Thoracic aorta (tissue), 2 donors: ENCODE measurements at regions not wholly inside any gene's neighbourhood (a gene's known extent, or its start where the extent isn't known, plus 50 kb on each side); places are given as distances from the start of the nearest gene placed in this dataset.

Source experiments
- ATAC-seq: fragments of 150-250 bp; one replicate; pipeline ENCODE4 v1.8.0; 2017; ENCODE audit warnings: low read depth; ENCODE audit not compliant: insufficient number of reproducible peaks, low FRiP score
- DNase-seq: peaks from one replicate; pipeline ENCODE4 v3.0.0-alpha.2; 2020; ENCODE audit warnings: low spot score
- H3K27ac ChIP-seq, 2 donors: fragments of 200-600 bp; sonication (generic); 1 replicate in 1 of 2; 2 replicates in 1 of 2; pipeline ENCODE4 v1.5.1; 2016; ENCODE audit warnings: mild to moderate bottlenecking in 2 of 2, moderate library complexity in 2 of 2
- H3K27me3 ChIP-seq: fragments of 200-600 bp; sonication (generic); replicated peaks from 2 replicates; pipeline ENCODE4 v1.6.0; 2016; ENCODE audit warnings: mild to moderate bottlenecking; ENCODE audit not compliant: insufficient read depth
- H3K36me3 ChIP-seq: fragments of 200-600 bp; sonication (generic); one replicate; pipeline ENCODE4 v1.5.1; 2016
- H3K4me1 ChIP-seq, 2 donors: fragments of 200-600 bp; sonication (generic); 1 replicate in 1 of 2; 2 replicates in 1 of 2; pipeline versions ENCODE4 v1.5.1 to v1.6.0; 2016; ENCODE audit warnings: low read depth in 2 of 2, mild to moderate bottlenecking in 1 of 2; ENCODE audit not compliant: control insufficient read depth in 1 of 2
- H3K4me3 ChIP-seq: fragments of 200-600 bp; sonication (generic); 2 replicates; pipeline ENCODE4 v1.5.1; 2016; ENCODE audit warnings: mild to moderate bottlenecking
- H3K9me3 ChIP-seq: fragments of 200-600 bp; sonication (generic); 2 replicates; pipeline ENCODE4 v1.5.1; 2016
- TF ChIP-seq, protein P1 (sequence below): fragments of 200-600 bp; sonication (generic); IDR thresholded peaks from one replicate; pipeline ENCODE4 v1.5.1; 2019; ENCODE audit warnings: antibody characterized with exemption

DNA sequence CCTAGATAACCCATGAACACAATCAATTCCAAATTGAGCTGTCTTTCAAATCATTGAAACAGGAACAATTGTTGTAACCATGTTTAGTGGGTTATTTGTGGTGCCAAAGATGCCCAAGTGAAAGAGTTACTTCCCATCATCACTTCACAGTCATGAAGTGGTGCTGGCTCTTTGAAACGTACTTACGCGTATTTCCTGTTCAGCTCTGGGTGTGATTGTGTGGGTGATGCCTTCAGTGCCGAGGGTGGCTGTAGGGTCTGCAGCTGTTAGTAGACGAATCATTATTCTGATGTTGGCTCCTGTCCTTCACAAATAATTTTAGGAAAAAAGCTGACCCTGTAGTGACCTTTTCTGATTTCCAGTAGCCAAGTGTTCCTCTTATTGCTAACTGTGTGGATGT, 323.1 kb upstream of the KIAA1217 start:
- H3K27me3 ChIP-seq, result no peaks in the 10 kb centered on the region
- no peak overlapping the region for H3K27ac ChIP-seq
- no peaks in the 10 kb centered on the region for H3K4me1 ChIP-seq
- H3K4me3 ChIP-seq, result no peak overlapping the region
- TF ChIP-seq, protein P1, sequence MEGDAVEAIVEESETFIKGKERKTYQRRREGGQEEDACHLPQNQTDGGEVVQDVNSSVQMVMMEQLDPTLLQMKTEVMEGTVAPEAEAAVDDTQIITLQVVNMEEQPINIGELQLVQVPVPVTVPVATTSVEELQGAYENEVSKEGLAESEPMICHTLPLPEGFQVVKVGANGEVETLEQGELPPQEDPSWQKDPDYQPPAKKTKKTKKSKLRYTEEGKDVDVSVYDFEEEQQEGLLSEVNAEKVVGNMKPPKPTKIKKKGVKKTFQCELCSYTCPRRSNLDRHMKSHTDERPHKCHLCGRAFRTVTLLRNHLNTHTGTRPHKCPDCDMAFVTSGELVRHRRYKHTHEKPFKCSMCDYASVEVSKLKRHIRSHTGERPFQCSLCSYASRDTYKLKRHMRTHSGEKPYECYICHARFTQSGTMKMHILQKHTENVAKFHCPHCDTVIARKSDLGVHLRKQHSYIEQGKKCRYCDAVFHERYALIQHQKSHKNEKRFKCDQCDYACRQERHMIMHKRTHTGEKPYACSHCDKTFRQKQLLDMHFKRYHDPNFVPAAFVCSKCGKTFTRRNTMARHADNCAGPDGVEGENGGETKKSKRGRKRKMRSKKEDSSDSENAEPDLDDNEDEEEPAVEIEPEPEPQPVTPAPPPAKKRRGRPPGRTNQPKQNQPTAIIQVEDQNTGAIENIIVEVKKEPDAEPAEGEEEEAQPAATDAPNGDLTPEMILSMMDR, result no peak
- H3K9me3 ChIP-seq, result no peaks in the 10 kb centered on the region
- no peaks in the 10 kb centered on the region for H3K36me3 ChIP-seq
- ATAC-seq (no peak), DNase-seq (no peak)

DNA sequence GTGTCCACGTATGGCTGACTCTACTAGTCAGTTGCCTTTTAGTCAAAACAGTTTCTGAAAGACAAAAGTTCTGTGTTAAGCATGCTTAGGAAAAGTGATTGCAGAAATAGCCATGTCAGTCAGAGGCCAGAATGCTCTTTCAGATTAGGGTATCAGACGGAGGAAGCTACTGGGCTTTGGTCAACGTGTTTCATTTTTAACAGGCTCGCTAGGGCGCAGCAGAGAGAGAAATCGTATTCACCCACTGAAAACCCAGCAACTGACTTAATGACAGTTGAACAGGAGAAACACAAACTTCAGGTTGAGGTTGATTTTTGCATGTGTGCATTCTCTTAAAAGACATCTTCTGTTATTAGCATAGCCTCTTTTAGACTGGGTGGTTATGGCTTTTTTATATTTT, 322.6 kb upstream of the KIAA1217 start:
- DNase-seq (no peak), ATAC-seq (no peak)
- H3K36me3 ChIP-seq, result no peaks in the 10 kb centered on the region
- TF ChIP-seq, protein P1, result no peak
- no peaks in the 10 kb centered on the region for H3K9me3 ChIP-seq
- H3K4me1 ChIP-seq, result no peaks in the 10 kb centered on the region
- H3K27me3 ChIP-seq, result no peaks in the 10 kb centered on the region
- no peak overlapping the region for H3K4me3 ChIP-seq
- no peak overlapping the region for H3K27ac ChIP-seq

DNA sequence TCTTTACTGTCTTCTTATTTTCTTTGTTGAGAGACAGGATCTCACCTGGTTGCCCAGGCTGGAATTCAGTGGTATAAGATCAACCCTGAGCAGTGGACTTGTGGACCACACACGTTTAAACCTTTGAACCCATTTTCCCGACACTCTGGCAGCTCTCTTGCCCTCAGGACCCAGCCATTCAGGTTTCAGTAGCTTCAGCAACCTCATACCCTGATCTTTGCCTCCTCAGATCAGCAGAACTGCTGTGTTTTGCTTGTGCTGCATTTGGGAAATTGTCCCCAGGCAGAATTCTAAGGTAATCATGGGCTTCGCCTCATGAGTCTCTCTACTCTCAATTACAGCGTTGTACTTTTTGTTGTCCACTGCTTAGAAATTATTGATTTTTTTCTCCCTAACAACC, 317.6 kb upstream of the KIAA1217 start:
- ATAC-seq, result no peak

DNA sequence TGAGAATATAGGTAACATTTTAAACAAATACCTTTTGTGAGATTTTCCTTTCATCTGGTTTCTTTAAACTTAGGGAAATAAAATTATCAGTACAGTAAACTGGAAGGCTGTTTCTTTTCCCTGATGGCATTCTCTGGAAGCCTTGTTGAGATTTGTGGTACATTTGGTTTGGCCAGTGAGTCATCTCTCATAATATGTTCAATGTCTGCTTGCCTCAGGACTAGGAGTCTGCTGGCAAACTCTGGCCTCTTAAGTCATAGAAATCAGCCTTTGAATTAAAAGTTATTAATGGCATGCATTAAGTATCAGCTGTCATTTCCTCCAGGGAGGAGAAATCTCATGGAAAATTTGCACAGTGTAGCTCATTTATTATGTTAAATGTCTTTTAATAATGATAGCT, 316.6 kb upstream of the KIAA1217 start:
- H3K4me3 ChIP-seq, result no peak overlapping the region
- DNase-seq (no peak), ATAC-seq (no peak)
- TF ChIP-seq, protein P1, result no peak
- no peaks in the 10 kb centered on the region for H3K4me1 ChIP-seq
- no peaks in the 10 kb centered on the region for H3K9me3 ChIP-seq
- H3K36me3 ChIP-seq, result no peaks in the 10 kb centered on the region
- H3K27me3 ChIP-seq, result no peaks in the 10 kb centered on the region
- H3K27ac ChIP-seq, result no peak overlapping the region

More for the DNA sequence above, 317.6 kb upstream of the KIAA1217 start:
- Histone ChIP-seq H3K4me1 (no peaks in the 10 kb centered on the region), H3K36me3 (no peaks in the 10 kb centered on the region), H3K27me3 (no peaks in the 10 kb centered on the region), H3K27ac (no peak overlapping the region), H3K4me3 (no peak overlapping the region), H3K9me3 (no peaks in the 10 kb centered on the region)
- DNase-seq, result no peak
- TF ChIP-seq, protein P1, result no peak

DNA sequence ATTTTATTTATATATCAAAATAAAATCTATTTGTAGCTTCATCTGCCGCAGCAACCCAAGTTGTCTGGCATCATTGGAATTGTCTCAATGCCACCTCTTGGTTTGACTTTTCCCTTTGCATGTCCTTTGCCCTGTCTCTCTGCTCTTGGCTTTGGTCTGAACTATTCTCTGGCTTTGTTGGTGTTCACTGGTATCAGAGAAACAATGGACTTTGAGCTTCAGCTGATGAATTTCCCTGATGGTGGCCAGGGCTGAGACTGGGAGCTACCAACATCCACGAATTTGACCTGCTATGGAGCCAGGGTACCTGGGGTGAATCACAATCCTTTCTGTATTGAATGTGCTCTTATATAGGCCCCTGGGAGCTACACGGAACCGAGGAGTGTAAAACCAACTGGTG, 311.7 kb upstream of the KIAA1217 start:
- no peaks in the 10 kb centered on the region for H3K36me3 ChIP-seq
- no peaks in the 10 kb centered on the region for H3K27me3 ChIP-seq
- no peak overlapping the region for H3K4me3 ChIP-seq
- DNase-seq (no peak), ATAC-seq (no peak)
- no peaks in the 10 kb centered on the region for H3K9me3 ChIP-seq
- H3K4me1 ChIP-seq, result no peaks in the 10 kb centered on the region
- TF ChIP-seq, protein P1, result no peak
- no peak overlapping the region for H3K27ac ChIP-seq
